ENCODE measurements at regions not wholly inside any gene's neighbourhood (a gene's known extent, or its start where the extent isn't known, plus 50 kb on each side); places are given as distances from the start of the nearest gene placed in this dataset.

GRCh38 chrX:44698357-44698756, 145.5 kb upstream of the DUSP21 start:
- no peak for TF ChIP-seq POLR2A (IDR thresholded peaks at IDR 0.05)
- no peak for TF ChIP-seq CTCF (IDR thresholded peaks at IDR 0.05)
